ENCODE measurements at regions not wholly inside any gene's neighbourhood (a gene's known extent, or its start where the extent isn't known, plus 50 kb on each side); places are given as distances from the start of the nearest gene placed in this dataset.

DNA sequence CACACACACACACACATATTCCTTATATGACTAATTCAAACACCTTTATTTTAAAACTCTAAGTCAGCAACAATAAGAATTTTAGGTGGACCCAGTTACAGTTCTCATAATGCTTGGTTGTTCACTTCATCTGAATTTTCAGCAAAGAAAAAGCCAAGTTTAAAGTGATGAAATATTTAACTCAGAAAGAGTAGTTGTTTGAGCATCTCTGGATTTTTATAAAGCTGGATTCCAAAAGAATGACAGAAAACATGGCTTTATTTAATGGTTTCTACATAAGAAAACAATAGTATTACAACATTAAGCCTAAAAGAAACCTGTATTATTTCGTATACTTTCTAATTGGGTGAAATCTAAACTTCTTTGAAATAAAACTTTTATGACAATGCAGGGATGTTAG is 54.2 kb upstream of the ADAMTS5 start:
- WGBS, 2 donors (ENCODE audit: low coverage in 1 of 2), result 81 to 82% methylated on average over 1 of the region's 1 CpG
- in situ Hi-C loops (cut with MboI; ENCODE audit: low pct_ligation_motif_present in 1 of 4, low pct_unique_long_range_greater_than_20kb in 1 of 4, low sequenced_read_pairs in 3 of 4), result no loop called here

GRCh38 chr21:27017246-27017645 is 50.4 kb upstream of the ADAMTS5 start:
- Histone ChIP-seq H3K4me1 (no peaks in the 10 kb centered on the region), H3K4me3 (no peak overlapping the region), H3K36me3 (no peaks in the 10 kb centered on the region), H3K27me3 (no peaks in the 10 kb centered on the region), H3K27ac (no peak overlapping the region), H3K9me3 (no peaks in the 10 kb centered on the region)
- WGBS, 2 donors (ENCODE audit: low coverage in 1 of 2), result 78 to 96% methylated on average over 4 of the region's 4 CpGs
- no peak for DNase-seq
- TF ChIP-seq EP300 (IDR thresholded peaks at IDR 0.05; ENCODE audit: low read depth), result no peak
- TF ChIP-seq CTCF (IDR thresholded peaks at IDR 0.05), result no peak
- TF ChIP-seq POLR2A (IDR thresholded peaks at IDR 0.05), result no peak
- no peak for TF ChIP-seq POLR2AphosphoS5 (IDR thresholded peaks at IDR 0.05)
- intact Hi-C loops (cut with DNase I; ENCODE audit: low total_unique reads), result no loop called here
- in situ Hi-C loops (cut with MboI; ENCODE audit: low pct_ligation_motif_present in 1 of 4, low pct_unique_long_range_greater_than_20kb in 1 of 4, low sequenced_read_pairs in 3 of 4), result no loop called here

More for the DNA sequence above, 54.2 kb upstream of the ADAMTS5 start:
- no peak for DNase-seq
- Histone ChIP-seq H3K9me3 (no peaks in the 10 kb centered on the region), H3K27me3 (no peaks in the 10 kb centered on the region), H3K4me3 (no peak overlapping the region), H3K4me1 (no peaks in the 10 kb centered on the region), H3K36me3 (no peaks in the 10 kb centered on the region), H3K27ac (no peak overlapping the region)
- TF ChIP-seq POLR2A (IDR thresholded peaks at IDR 0.05), result no peak
- intact Hi-C loops (cut with DNase I; ENCODE audit: low total_unique reads), result no loop called here

Small RNA genes in the stretch of these regions (small RNA-seq; reads per million reads assigned to genes)
- gene NCSTNP1 (0 reads per million in 4 donors), gene RF00026 (0 reads per million in 4 donors)

Data from transverse colon (tissue), 4 donors.